Calu3 (cell line): ENCODE measurements at regions not wholly inside any gene's neighbourhood (a gene's known extent, or its start where the extent isn't known, plus 50 kb on each side); places are given as distances from the start of the nearest gene placed in this dataset.

Experiments used
- BruUV-seq: library from RNA; stranded (reverse); fragments of 400-500 nt; replicated peaks from 2 replicates; lab custom pipeline; 2021; lab: Mats Ljungman, UMichigan
- CTCF ChIA-PET: fragments of 300-600 bp; sonication (Branson Sonifier 250); formaldehyde crosslinking; loops from one replicate; lab custom pipeline; 2022; ENCODE audit warnings: antibody characterized with exemption; lab: Charles Lee
- DNase-seq: peaks from one replicate; pipeline ENCODE4 v3.0.0; 2022
- H3K27ac Mint-ChIP-seq: one replicate; pipeline ENCODE4 v1.8.0; 2022; ENCODE audit warnings: mixed read lengths; ENCODE audit not compliant: unreplicated experiment
- H3K27me3 Mint-ChIP-seq: one replicate; pipeline ENCODE4 v1.8.0; 2022; ENCODE audit warnings: mixed read lengths; ENCODE audit not compliant: unreplicated experiment
- H3K36me3 Mint-ChIP-seq: one replicate; pipeline ENCODE4 v1.8.0; 2022; ENCODE audit warnings: mild to moderate bottlenecking, moderate library complexity, mixed read lengths; ENCODE audit not compliant: insufficient read depth, unreplicated experiment
- H3K4me1 Mint-ChIP-seq: one replicate; pipeline ENCODE4 v1.8.0; 2022; ENCODE audit warnings: mild to moderate bottlenecking, low read depth, mixed read lengths; ENCODE audit not compliant: unreplicated experiment
- H3K4me3 Mint-ChIP-seq: one replicate; pipeline ENCODE4 v1.8.0; 2022; ENCODE audit warnings: mild to moderate bottlenecking, low read depth, moderate library complexity, mixed read lengths; ENCODE audit not compliant: unreplicated experiment
- H3K9me3 Mint-ChIP-seq: one replicate; pipeline ENCODE4 v1.8.0; 2022; ENCODE audit warnings: low read depth, mixed read lengths; ENCODE audit not compliant: unreplicated experiment
- CTCF ChIP-seq: fragments of 200-600 bp; IDR thresholded peaks from one replicate; pipeline ENCODE4 v1.8.0; 2022; ENCODE audit warnings: antibody characterized with exemption; ENCODE audit not compliant: unreplicated experiment
- intact Hi-C: fragments of 100-400 bp; cut with micrococcal nuclease; formaldehyde crosslinking; loops from one replicate; pipeline ENCODE4 v1.10.0; 2022; ENCODE audit not compliant: unreplicated experiment

DNA sequence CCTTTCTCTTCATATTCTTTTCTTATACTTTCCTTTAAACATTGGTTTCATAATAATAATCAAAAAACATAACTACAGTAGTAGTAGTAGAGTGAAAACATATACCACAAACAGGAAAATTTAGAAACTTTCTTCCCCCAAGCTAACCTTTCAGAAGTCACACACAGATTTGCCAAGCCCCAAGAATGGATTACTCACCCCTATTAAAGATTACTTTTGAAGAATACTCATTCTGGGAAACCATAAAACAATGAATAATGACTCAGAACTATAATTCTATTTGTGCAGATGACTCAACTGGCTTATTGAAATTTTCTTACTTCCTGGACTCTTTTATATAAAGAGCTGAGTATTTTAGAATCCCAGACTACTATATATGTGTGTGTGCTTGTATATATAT lies 119.4 kb upstream of the GJE1 start:
- no TSS peak for BruUV-seq
- DNase-seq, result no peak
- Mint-ChIP-seq H3K4me1 (peaks cover 60% of the 10 kb centered on the region), H3K4me3 (no peak overlapping the region), H3K9me3 (no peaks in the 10 kb centered on the region), H3K36me3 (no peaks in the 10 kb centered on the region), H3K27me3 (no peaks in the 10 kb centered on the region), H3K27ac (peak overlapping the region; percentile 88)
- no peak for TF ChIP-seq CTCF
- CTCF ChIA-PET, result interaction anchor here (0.6 kb wide), 1 partner anchor 1007 kb away, joined by 3 read pairs; no protein-coding TSS in a partner anchor
- intact Hi-C loops, result no loop called here

- TF ChIP-seq CTCF, result no peak
- Mint-ChIP-seq H3K9me3 (no peaks in the 10 kb centered on the region), H3K4me3 (no peak overlapping the region), H3K27ac (peak overlapping the region; percentile 36), H3K36me3 (no peaks in the 10 kb centered on the region), H3K4me1 (peaks cover 65% of the 10 kb centered on the region), H3K27me3 (no peaks in the 10 kb centered on the region)
- intact Hi-C loops, result no loop called here
- CTCF ChIA-PET, result no interaction called here
- no peak for DNase-seq
- no TSS peak for BruUV-seq
These were observed 121.0 kb upstream of the GJE1 start for GRCh38 chr6:142011775-142012174.

- H3K36me3 Mint-ChIP-seq, result no peaks in the 10 kb centered on the region
- H3K4me3 Mint-ChIP-seq, result no peak overlapping the region
- H3K9me3 Mint-ChIP-seq, result no peaks in the 10 kb centered on the region
- no peak for TF ChIP-seq CTCF
- CTCF ChIA-PET, result no interaction called here
- H3K4me1 Mint-ChIP-seq, result peaks cover 65% of the 10 kb centered on the region
- intact Hi-C loops, result no loop called here
- BruUV-seq, result no TSS peak
- no peak overlapping the region for H3K27ac Mint-ChIP-seq
- H3K27me3 Mint-ChIP-seq, result no peaks in the 10 kb centered on the region
- DNase-seq, result no peak
These were observed 121.6 kb upstream of the GJE1 start for GRCh38 chr6:142011156-142011555.

- Mint-ChIP-seq H3K4me3 (no peak overlapping the region), H3K36me3 (no peaks in the 10 kb centered on the region), H3K27ac (peak overlapping the region; percentile 73), H3K4me1 (peaks cover 57% of the 10 kb centered on the region), H3K27me3 (no peaks in the 10 kb centered on the region), H3K9me3 (no peaks in the 10 kb centered on the region)
- intact Hi-C loops, result no loop called here
- TF ChIP-seq CTCF, result no peak
- CTCF ChIA-PET, result interaction anchor here (0.5 to 0.8 kb wide), 2 partner anchors 22 to 51 kb away, joined by 3 read pairs; no protein-coding TSS in a partner anchor
- no TSS peak for BruUV-seq
- DNase-seq, result peak; percentile 24
These were observed 123.1 kb upstream of the GJE1 start for GRCh38 chr6:142009647-142010046.
